IPS-NIHi11 (cell line): ENCODE measurements at regions not wholly inside any gene's neighbourhood (a gene's known extent, or its start where the extent isn't known, plus 50 kb on each side); places are given as distances from the start of the nearest gene placed in this dataset.

Experiments
- DNase-seq: peaks from one replicate; pipeline ENCODE4 v3.0.0; 2012; ENCODE audit warnings: mixed read lengths, low spot score

DNA sequence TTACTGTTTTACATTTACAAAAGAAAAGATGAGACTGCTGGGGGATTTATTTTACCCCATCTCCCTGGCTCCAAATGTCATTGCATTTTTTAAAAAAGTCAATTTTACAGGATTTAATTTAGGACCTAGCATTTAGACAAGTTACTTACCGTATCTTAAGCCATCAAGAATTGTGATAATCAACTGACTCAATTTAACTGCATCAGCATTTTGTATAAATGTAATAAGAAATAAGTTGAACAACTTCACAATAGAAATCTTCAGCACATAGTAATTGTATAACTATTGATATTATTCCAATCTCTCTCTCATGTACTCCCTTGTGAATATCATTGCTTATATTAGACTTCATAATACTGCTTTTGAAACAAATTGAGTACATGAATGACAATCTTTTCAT lies 907.5 kb upstream of the SLC10A2 start:
- no peak for DNase-seq

DNA sequence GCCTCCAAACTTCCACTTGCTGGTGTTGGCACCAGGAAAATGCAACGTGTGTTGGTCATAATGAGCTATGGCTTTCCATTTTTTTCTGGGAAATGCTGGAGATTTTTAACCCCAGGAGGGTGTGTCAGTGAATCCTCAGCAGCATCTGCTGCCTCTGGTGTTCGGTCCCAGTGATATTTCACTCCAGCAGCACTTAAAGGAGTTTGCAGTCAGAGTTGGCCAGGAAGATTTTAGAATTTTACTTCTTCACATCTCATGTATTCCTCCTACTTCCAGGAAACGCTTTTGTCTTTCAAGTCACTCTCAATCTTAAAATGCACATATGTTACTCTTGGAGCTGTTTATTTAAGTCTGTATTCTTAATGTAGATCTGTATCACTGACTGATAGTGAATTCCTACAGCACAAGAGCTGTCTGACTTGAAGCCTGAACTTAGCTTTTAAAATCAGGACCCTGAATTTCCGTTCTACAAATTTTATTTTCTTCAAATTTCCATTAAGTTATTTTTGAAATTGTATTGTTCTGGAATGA lies 903.4 kb upstream of the SLC10A2 start:
- no peak for DNase-seq

- DNase-seq = no peak
Measured at GRCh38 chr13:103965506-103966243, 899.5 kb upstream of the SLC10A2 start.

DNA sequence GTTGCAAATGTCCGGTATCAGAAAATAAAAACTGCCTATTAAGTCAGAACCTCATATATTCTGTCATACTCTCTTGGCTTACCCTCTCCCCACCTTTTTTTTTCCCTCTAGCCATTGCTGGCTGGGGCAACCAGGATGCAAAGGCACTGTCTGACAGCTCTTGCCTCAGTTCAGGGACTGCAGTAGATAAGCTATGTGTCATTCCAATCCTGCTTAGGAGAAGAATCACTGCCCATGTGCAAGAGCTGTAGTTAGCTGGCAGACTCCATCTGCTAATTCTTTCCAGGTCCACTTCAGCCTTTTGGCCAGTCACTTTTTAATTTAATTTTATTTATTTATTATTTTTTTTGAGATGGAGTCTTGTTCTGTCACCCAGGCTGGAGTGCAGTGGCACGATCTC lies 895.6 kb upstream of the SLC10A2 start:
- no peak for DNase-seq

- no peak for DNase-seq
Measured at GRCh38 chr13:103961129-103961528, 894.9 kb upstream of the SLC10A2 start.

DNA sequence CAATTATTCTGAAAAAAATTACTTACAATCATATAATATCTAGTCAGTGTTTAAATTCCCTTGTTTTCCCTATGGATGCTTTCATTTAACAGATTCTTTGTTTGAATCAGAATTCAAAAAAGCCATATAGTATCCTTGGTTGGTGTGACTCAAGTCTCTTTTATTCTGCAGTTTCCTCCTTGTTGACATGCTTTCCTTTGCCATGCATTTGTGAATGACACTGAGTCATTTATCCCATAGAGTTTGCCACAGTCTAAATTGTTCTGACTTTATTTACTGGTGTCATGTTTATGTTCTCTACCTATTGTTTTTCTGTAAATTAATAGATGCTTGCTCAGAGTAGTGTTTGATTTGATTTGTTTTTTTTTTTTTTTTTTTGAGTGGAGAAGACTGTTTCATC lies 893.8 kb upstream of the SLC10A2 start:
- no peak for DNase-seq

DNA sequence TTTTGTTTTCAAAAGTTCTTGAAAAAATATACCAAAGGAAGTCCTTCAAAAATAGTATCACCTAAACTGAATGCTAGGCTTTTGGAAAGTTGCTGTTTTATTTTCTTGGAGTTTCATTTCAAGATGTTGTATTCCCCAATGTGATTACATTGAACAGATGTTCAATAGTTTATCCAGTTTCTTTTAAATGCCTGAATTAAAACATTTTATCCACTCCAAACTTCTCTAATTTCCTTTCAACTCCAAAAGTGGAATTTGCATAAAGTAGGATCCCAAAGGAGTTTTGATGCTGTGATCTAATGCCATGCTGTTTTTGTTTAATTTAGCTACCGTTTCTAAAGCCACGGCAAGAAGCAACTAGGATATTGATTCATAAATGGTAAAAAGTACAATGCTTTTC lies 892.5 kb upstream of the SLC10A2 start:
- no peak for DNase-seq

- no peak for DNase-seq
Measured at GRCh38 chr13:103957939-103958338, 891.7 kb upstream of the SLC10A2 start.

- DNase-seq = no peak
Measured at GRCh38 chr13:103953859-103954258, 887.6 kb upstream of the SLC10A2 start.

DNA sequence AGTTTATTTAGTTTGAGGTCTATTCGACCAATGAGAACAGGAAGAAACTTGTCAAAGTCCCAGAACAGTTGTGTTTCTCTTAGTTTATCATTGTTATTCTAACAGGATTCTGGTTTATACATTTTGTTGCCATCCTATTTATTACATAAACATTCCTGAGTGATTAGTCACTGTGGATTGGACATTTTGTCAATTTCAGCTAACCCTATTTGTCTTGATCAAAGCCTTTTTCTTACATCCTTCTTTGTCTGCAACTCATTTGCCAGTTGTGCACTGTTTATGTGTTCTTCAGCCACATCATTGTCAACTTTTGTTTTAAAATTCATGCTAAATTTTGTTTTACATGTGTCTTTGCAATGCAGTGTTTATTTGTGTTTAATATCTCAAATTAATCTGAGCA lies 886.0 kb upstream of the SLC10A2 start:
- DNase-seq = no peak

DNA sequence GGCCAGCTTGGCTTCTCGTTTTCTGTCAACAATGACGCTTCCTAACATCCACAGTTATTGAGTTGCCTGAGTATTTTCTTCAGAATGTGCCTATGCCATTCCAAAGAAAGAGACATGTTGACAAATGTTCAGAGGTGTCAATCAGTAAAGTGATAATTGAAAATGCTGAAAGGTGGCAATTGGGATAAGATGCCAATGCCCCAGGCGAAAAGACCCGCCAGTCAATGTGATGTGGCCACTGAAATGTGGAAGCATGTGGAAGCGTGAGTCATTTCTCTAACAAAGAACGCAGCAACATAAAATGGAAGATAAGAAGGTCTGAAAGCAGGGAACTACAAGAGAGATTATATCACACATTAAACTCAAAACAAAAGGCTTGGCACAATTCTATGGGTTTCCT lies 882.2 kb upstream of the SLC10A2 start:
- DNase-seq = no peak

GRCh38 chr13:103945836-103946235 lies 879.6 kb upstream of the SLC10A2 start:
- no peak for DNase-seq

- no peak for DNase-seq
Measured at GRCh38 chr13:103941506-103942140, 875.4 kb upstream of the SLC10A2 start.

DNA sequence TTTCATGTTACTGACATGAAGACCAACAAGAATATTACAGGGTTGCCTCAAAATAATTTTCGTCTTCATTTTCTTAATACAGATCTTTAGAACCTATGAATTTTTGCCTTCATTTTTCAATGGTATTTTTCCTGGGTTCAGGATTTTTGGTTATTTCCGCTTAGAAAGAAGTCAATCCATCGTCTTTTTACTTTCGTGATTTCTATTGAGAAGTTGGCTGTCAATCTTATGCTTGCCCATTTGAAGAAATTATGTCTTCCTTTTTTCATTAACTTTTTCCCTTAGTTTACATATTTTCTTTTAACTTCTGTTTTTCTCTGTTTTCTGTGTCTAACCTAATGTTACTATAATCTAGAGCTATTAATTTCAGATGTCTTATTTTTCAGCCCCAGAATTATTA lies 868.9 kb upstream of the SLC10A2 start:
- no peak for DNase-seq

GRCh38 chr13:103931885-103932284 lies 865.7 kb upstream of the SLC10A2 start:
- no peak for DNase-seq

GRCh38 chr13:103931331-103931845 lies 865.2 kb upstream of the SLC10A2 start:
- no peak for DNase-seq

- DNase-seq = no peak
Measured at GRCh38 chr13:103926118-103926517, 859.9 kb upstream of the SLC10A2 start.

DNA sequence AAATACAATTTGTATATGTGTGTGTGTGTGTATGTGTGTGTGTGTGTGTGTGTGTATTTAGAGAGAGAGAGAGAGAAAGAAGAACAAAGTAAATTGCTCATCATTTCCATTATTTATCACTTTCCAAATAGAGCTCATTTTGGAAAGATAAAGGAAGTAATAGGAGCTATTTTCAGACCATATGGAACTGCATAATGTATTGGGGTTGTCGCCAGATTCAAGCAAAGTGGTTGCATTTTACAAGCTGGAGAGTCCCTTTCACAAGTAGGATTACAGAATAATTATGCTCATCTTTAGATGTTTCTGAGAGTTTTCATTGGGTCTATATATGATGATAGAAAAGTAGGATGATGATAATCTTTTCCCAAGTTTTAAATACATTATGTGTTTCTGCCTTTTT lies 842.7 kb upstream of the SLC10A2 start:
- DNase-seq = no peak

GRCh38 chr13:103908274-103908673 lies 842.1 kb upstream of the SLC10A2 start:
- no peak for DNase-seq

DNA sequence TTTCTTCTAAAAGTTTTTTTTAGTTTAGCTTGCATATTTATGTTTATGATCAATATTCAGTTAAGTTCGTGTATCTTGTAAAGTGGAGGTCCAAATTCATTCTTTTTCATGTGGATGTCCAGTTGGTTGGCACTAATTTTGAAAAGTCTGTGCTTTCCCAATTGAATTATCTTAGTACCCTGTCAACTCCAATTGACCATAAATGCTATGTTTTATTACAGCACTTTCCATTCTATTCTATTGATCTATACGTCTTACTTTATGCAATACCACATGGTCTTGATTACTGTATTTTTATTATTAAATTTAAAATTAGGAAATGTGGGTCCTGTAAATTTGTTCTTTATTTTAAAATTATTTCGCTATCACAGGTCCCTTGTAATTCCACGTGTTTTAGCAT lies 837.6 kb upstream of the SLC10A2 start:
- DNase-seq = no peak

GRCh38 chr13:103898481-103898880 lies 832.3 kb upstream of the SLC10A2 start:
- DNase-seq = no peak

DNA sequence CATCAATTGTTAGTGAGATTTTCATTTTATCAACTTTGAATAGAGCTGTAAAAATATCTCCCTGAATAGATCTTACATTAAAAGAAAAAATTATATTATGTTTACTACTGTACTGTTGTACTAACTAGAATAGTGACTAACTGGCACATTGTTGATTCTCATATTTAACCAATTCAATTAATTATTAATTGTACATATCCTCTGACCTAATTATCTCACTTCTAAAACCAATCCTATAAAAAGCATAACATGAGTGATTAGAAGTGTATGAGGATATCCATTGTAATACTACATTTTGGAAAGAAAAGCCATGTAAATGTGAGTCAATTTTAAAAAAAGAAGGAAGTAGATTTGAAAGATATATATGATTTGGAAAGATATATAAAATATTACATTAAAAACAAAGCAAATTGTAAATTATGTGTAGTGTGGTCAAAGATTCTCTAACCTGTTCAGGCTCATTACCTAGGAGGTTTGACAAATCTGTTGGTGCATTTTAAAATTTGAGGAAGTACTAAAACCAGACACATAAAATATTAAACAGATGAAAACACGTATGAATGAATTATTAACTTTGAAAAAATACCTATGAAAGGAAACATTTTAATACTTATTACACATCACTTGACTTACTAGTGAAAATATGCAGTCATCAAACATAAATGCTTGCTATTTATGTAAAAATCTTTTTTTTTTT lies 829.8 kb upstream of the SLC10A2 start:
- DNase-seq = no peak

DNA sequence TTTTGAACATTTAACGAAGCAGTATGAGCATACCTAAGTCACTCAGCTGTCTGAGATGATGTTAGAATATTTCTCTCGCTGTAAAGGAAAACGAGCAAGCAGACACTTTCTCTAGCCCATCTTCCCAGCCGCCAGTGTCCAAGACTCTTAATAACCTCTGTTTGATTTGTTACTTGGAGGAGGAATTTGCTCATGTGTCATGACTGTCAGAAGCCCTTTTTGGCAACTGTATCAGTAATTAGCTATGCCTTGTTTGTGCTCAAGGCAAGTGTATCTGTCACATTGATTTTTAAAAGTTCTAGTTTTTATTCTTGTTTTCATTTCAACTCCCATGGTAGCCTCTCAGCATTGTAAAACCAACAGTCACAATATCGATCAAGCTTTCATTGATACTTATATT lies 828.4 kb upstream of the SLC10A2 start:
- no peak for DNase-seq
